HCT116 (cell line): ENCODE measurements at regions not wholly inside any gene's neighbourhood (a gene's known extent, or its start where the extent isn't known, plus 50 kb on each side); places are given as distances from the start of the nearest gene placed in this dataset.

Source experiments
- POLR2A ChIP-seq: IDR thresholded peaks from 2 replicates; pipeline ENCODE4 v1.7.0; 2011; ENCODE audit warnings: borderline replicate concordance; ENCODE audit not compliant: insufficient read depth, insufficient read length; ENCODE audit errors: extremely low read depth
- TF ChIP-seq, protein P1 (sequence below): IDR thresholded peaks from 2 replicates; pipeline ENCODE4 v1.6.1; 2012

DNA sequence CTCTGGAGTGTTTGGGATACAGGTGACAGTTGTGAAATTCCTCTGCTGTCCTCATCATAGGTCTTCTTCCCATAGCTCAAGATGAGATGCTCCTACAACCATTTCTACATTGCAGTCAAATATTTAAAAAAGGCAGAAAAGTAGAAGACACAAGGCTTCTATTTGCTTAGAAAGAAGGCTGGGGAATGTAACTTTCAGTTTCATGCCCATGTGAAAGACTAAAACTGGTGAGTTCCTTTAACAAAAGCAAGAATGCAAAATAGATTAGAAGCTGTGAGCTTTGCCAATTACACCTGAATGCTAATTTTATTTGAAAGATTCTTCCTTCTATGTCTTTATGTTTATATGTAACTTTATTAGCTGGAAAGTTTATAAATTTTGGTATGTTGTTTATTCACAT, 1682.7 kb downstream of the BRINP3 start:
- TF ChIP-seq, protein P1, sequence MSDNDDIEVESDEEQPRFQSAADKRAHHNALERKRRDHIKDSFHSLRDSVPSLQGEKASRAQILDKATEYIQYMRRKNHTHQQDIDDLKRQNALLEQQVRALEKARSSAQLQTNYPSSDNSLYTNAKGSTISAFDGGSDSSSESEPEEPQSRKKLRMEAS, result no peak
- TF ChIP-seq POLR2A, result no peak
